Brain microvascular endothelial cell (primary cell): ENCODE measurements at regions not wholly inside any gene's neighbourhood (a gene's known extent, or its start where the extent isn't known, plus 50 kb on each side); places are given as distances from the start of the nearest gene placed in this dataset.
"Not testable (repeated sequence)": the region's sequence is repeated elsewhere in the genome, so short reads cannot be mapped to it uniquely, and the experiment has no call there.

Experiments used
- DNase-seq: peaks from one replicate; pipeline ENCODE4 v3.0.0-alpha.2; 2020
- H3K27ac ChIP-seq: fragments of 250-450 bp; sonication (Bioruptor Pico); 2 replicates; pipeline ENCODE4 v1.5.1; 2020; ENCODE audit warnings: mild to moderate bottlenecking, moderate library complexity
- H3K27me3 ChIP-seq: fragments of 250-450 bp; sonication (Bioruptor Pico); replicated peaks from 2 replicates; pipeline ENCODE4 v1.5.1; 2020; ENCODE audit warnings: mild to moderate bottlenecking
- H3K36me3 ChIP-seq: fragments of 250-450 bp; sonication (Bioruptor Pico); replicated peaks from 2 replicates; pipeline ENCODE4 v1.5.1; 2020; ENCODE audit warnings: mild to moderate bottlenecking
- H3K4me3 ChIP-seq: 2 replicates; pipeline ENCODE4 v1.5.1; 2011; ENCODE audit warnings: low read depth, mild to moderate bottlenecking, control low read depth, low read length, moderate library complexity
- in situ Hi-C: cut with HindIII; loops from 2 replicates; pipeline ENCODE4 v1.10.0; 2017; ENCODE audit warnings: low sequenced_read_pairs, low pct_ligation_motif_present
- TF ChIP-seq, protein P1 (sequence below): IDR thresholded peaks from 2 replicates; pipeline ENCODE4 v1.5.1; 2011; ENCODE audit warnings: low read depth, mild to moderate bottlenecking, moderate library complexity, low read length, control low read depth, inconsistent platforms; ENCODE audit errors: missing control alignments

DNA sequence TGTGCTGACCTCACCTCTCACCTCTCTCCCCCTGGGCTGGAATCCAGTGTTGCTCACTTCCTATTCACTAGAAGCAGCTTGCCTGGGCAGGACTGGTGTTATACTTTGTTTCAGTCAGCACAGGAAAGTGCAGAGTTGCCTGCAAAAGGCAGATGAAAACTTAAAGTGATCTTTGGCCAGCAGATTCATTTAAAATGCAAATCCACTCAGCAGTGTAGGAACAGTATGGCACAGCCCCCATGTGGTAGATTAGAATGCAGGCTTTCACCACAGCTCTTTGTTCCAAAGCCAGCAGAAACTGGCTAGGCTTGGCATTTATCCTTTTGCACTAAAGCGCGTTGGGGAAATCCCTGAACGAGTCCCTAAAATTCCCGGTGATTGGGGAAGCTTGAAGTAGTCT is 301.2 kb downstream of the OR4C45 start:
- TF ChIP-seq, protein P1, sequence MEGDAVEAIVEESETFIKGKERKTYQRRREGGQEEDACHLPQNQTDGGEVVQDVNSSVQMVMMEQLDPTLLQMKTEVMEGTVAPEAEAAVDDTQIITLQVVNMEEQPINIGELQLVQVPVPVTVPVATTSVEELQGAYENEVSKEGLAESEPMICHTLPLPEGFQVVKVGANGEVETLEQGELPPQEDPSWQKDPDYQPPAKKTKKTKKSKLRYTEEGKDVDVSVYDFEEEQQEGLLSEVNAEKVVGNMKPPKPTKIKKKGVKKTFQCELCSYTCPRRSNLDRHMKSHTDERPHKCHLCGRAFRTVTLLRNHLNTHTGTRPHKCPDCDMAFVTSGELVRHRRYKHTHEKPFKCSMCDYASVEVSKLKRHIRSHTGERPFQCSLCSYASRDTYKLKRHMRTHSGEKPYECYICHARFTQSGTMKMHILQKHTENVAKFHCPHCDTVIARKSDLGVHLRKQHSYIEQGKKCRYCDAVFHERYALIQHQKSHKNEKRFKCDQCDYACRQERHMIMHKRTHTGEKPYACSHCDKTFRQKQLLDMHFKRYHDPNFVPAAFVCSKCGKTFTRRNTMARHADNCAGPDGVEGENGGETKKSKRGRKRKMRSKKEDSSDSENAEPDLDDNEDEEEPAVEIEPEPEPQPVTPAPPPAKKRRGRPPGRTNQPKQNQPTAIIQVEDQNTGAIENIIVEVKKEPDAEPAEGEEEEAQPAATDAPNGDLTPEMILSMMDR: no peak
- no peak for DNase-seq
- Histone ChIP-seq H3K36me3 (no peaks in the 10 kb centered on the region), H3K4me3 (no peak overlapping the region), H3K27me3 (no peaks in the 10 kb centered on the region), H3K27ac (no peak overlapping the region)
- in situ Hi-C loops: no loop called here

DNA sequence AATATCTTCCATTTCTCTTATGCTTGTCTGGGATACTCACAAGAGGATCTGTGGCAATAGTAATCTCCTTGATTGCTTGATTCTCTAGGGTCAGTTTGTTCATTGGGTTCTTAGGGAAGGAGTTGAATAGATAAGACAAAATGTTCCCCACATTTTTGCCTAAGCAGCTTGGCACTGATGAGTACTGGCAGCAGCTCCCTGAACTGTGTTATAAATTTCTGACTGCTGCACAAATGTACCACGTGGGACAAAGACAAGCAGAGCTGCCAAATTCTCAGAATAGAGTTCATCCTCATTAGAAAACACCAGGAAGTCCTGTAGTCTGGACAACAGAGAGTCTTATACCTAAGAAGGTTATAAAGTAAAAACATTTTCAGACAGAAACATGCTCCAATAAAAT is 304.8 kb downstream of the OR4C45 start:
- H3K27me3 ChIP-seq, in situ Hi-C loops, H3K4me3 ChIP-seq, DNase-seq, H3K27ac ChIP-seq, H3K36me3 ChIP-seq: not testable (repeated sequence)

DNA sequence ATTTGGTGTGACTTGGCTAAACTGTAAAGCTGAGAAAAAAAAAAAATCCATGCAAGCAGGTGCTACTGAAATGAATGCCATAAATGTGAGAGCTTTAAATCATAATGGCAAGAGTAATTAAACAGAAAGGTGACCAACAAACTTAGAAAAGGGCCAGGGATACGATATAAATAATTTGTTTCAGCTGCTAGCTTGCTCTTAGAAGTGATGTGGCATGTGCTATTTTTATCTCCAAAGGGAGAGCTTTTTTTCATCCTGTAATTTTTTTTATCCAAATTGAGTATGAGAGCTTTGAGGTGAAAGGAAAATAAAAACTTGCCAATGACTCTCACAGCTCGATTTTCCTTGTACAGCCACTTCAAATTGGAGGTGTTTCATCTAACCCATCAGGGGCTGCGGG is 315.3 kb downstream of the OR4C45 start:
- H3K27ac ChIP-seq, H3K27me3 ChIP-seq, H3K4me3 ChIP-seq, H3K36me3 ChIP-seq, DNase-seq, in situ Hi-C loops: not testable (repeated sequence)

DNA sequence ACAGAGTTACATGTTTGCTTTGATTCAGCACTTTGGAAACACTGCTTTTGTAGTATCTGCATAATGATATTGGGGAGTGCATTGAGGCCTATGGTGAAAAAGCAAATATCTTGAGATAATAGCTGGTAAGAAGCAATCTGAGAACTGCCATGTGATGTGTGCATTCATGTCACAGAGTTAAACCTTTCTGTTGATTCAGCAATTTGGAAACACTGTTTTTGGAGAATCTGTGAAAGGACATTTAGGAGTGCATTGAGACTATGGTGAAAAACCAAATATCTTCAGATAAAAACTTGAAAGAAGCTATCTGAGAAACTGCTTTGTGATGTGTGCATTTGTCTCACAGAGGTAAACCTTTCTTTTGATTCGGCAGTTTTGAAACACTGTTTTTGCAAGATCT is 346.8 kb downstream of the OR4C45 start:
- no peaks in the 10 kb centered on the region for H3K27me3 ChIP-seq
- no peaks in the 10 kb centered on the region for H3K36me3 ChIP-seq
- H3K4me3 ChIP-seq: no peak overlapping the region
- no peak for DNase-seq
- TF ChIP-seq, protein P1: no peak
- in situ Hi-C loops: no loop called here
- H3K27ac ChIP-seq: no peak overlapping the region

DNA sequence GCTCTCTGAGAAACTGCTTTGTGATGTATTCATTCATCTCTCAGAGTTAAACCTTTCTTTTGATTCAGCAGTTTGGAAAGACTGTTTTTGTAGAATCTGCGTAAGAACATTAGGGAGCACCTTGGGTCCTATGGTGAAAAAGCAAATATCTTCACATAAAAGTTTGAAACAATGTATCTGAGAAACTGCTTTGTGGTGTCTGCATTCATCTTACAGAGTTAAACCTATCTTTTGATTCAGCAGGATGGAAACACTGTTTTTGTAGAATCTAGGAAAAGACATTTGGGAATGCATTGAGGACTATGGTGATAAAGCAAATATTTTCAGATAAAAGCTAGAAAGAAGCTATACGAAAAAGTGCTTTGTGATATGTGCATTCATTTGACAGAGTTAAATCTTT is 361.3 kb downstream of the OR4C45 start:
- TF ChIP-seq, protein P1: no peak
- no peak for DNase-seq
- Histone ChIP-seq H3K27ac (no peak overlapping the region), H3K27me3 (no peaks in the 10 kb centered on the region), H3K36me3 (no peaks in the 10 kb centered on the region), H3K4me3 (no peak overlapping the region)
- in situ Hi-C loops: no loop called here

DNA sequence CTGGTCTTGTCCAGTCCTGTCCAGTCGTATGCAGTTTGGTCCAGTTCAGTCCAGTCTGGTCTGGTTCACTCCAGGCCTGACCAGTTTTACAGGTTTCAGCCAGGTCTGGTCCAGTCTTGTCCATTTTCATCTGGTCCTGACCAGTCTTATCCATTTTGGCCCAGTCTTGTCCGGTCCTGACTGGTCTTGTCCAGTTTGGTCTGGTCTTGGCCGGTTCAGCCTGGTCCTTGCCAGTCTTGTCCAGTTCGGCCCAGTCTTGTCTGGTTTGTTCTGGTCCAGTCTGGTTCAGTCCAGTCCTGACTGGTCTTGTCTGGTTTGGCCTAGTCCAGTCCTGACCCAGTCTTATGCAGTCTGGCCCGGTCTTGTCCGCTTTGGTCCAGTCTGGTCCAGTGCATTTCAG is 380.2 kb downstream of the OR4C45 start:
- Histone ChIP-seq H3K27ac (no peak overlapping the region), H3K4me3 (no peak overlapping the region), H3K27me3 (no peaks in the 10 kb centered on the region)

DNA sequence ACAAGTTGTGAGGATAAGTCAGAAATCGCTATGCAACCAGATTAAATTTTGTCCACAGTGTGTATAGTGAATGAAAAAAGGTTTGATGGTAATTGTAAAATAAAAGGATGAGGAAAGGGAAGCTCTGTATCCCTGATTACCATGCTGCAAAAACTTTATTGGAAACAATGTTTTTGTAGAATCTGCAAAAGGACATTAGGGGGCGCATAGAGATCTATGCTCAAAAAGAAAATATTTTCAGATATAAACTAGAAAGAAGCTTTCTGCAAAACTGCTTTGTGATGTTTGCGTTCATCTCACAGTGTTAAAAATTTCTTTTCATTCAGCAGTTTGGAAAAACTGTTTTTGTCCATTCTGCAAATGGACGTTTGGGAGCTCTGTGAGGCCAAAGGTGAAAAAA is 390.5 kb downstream of the OR4C45 start:
- H3K27ac ChIP-seq: no peak overlapping the region
- in situ Hi-C loops: no loop called here
- TF ChIP-seq, protein P1: no peak
- H3K27me3 ChIP-seq: no peaks in the 10 kb centered on the region
- no peak overlapping the region for H3K4me3 ChIP-seq
- DNase-seq: no peak
- no peaks in the 10 kb centered on the region for H3K36me3 ChIP-seq

More for the DNA sequence above, 380.2 kb downstream of the OR4C45 start:
- TF ChIP-seq, protein P1: no peak
- in situ Hi-C loops: no loop called here
- H3K36me3 ChIP-seq: no peaks in the 10 kb centered on the region
- no peak for DNase-seq
